ENCODE measurements at regions not wholly inside any gene's neighbourhood (a gene's known extent, or its start where the extent isn't known, plus 50 kb on each side); places are given as distances from the start of the nearest gene placed in this dataset.

DNA sequence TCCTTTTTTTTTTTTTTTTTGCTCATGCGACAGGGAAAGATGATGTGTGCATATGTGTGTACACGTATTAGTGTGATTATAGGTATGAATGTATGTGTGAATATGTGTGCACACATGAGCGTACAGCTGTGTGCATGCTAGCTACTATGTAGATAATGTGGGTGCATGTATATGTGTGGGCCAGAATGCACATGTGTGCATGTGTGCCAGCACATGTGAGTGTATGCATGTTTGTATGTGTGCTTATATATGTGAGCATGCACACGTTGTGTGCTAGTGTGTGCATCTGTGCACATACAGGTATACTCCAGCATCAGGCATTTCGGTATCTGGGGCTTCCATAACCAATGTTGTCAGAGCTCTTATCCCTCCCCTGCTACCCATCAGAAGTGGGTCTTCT, 541.1 kb downstream of the AACS start:
- no peak for DNase-seq (ENCODE audit: low read depth)
- TF ChIP-seq, protein P1, sequence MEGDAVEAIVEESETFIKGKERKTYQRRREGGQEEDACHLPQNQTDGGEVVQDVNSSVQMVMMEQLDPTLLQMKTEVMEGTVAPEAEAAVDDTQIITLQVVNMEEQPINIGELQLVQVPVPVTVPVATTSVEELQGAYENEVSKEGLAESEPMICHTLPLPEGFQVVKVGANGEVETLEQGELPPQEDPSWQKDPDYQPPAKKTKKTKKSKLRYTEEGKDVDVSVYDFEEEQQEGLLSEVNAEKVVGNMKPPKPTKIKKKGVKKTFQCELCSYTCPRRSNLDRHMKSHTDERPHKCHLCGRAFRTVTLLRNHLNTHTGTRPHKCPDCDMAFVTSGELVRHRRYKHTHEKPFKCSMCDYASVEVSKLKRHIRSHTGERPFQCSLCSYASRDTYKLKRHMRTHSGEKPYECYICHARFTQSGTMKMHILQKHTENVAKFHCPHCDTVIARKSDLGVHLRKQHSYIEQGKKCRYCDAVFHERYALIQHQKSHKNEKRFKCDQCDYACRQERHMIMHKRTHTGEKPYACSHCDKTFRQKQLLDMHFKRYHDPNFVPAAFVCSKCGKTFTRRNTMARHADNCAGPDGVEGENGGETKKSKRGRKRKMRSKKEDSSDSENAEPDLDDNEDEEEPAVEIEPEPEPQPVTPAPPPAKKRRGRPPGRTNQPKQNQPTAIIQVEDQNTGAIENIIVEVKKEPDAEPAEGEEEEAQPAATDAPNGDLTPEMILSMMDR (IDR thresholded peaks at IDR 0.05; ENCODE audit: insufficient read depth, low read depth, low read length, missing control alignments), result no peak
- no peak overlapping the region for H3K4me3 ChIP-seq (ENCODE audit: low read length)

DNA sequence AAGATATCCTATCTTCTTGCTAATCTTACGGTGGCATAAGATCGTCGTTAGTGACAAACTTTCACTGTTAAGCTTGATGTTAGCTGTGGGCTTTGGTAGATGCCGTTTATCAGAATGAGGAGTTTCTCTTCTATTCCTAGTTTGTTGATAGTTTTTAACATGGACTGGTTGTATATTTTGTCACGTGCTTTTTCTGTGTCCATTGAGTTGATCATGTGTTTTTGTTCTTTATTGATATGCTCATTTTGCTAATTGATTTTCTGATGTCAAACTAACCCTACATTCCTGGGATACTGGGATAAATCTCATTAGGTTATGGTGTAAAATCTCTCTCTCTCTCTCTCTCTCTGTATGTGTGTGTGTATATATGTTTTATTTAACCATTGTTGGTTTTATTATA, 545.1 kb downstream of the AACS start:
- TF ChIP-seq, protein P1 (IDR thresholded peaks at IDR 0.05; ENCODE audit: insufficient read depth, low read depth, low read length, missing control alignments), result no peak
- DNase-seq (ENCODE audit: low read depth), result no peak
- no peak overlapping the region for H3K4me3 ChIP-seq (ENCODE audit: low read length)

DNA sequence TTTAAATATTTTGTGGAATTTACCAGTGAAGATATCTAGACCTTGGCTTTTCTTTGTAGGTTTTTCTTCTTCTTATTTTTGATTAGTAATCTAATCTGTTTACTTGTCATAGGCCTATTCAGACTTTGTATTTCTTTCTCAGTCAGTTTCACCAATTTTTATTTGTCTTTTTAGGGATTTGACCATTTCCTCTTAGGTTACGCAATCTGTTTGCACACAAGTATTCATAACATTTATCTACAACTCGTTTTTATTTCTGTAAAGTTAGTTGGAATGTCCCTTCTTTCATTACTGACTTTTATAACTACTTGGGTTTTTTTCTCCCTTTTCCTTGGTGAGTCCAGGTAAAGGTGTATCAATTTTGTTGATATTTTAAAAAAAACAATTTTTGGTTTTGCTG, 545.7 kb downstream of the AACS start:
- TF ChIP-seq, protein P1 (IDR thresholded peaks at IDR 0.05; ENCODE audit: insufficient read depth, low read depth, low read length, missing control alignments), result no peak
- no peak overlapping the region for H3K4me3 ChIP-seq (ENCODE audit: low read length)
- no peak for DNase-seq (ENCODE audit: low read depth)

DNA sequence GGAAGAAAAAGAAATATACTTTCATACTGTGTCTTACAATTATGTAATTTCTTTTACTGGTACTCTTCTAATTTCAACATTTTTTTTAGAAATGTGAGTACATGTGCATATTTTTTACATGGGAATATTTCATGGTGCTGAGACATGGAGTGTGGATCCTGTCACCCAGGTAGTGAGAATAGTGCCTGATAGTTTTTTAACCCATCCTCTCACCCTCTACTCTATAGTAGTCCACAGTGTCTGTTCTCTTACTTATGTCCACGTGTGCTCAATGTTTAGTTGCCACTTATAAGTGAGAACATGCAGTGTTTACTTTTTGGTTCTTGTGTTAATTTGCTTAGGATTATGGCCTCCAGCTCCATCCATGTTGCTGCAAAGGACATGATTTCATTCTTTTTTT, 548.8 kb downstream of the AACS start:
- DNase-seq (ENCODE audit: low read depth), result no peak
- H3K4me3 ChIP-seq (ENCODE audit: low read length), result no peak overlapping the region
- TF ChIP-seq, protein P1 (IDR thresholded peaks at IDR 0.05; ENCODE audit: insufficient read depth, low read depth, low read length, missing control alignments), result no peak

DNA sequence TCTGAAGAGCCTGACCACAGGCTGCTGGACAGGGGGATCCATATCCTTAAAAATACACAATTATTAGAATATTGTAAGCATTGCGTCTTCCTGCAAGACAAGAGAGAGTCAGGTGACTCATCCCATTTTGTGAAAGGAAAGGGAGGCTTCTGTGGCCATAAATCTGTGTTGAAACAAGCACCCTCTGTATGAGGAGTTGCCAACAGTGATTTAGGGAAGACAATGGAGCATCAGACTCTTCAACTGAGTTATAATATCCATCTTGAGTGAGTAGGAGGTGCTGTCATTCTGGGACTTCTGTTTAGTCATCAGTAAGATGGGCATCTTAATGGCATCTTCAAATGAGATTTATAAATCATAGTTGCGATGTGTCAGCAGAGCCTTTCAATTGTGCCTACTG, 554.5 kb downstream of the AACS start:
- no peak for DNase-seq (ENCODE audit: low read depth)
- no peak overlapping the region for H3K4me3 ChIP-seq (ENCODE audit: low read length)
- TF ChIP-seq, protein P1 (IDR thresholded peaks at IDR 0.05; ENCODE audit: insufficient read depth, low read depth, low read length, missing control alignments), result no peak

DNA sequence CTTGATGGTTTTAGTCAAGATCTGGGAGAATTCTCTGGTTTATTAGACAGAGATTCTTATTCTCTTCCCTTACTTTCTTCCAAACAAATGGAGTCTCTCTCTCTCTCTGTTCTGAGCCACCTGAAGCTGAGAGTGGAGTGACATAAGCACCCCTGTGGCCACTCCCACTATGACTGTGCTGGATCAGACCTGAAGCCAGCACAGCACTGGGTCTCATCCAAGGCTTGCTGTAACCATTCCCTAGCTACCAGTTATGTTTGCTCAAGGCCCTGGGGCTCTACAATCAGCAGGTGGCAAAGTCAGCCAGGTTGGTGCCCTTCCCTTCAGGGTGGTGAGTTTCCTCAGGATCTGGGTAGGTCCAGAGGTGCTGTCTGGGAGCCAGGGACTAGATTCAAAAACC, 568.5 kb downstream of the AACS start:
- DNase-seq (ENCODE audit: low read depth), result peak; percentile 46
- TF ChIP-seq, protein P1 (IDR thresholded peaks at IDR 0.05; ENCODE audit: insufficient read depth, low read depth, low read length, missing control alignments), result no peak
- no peak overlapping the region for H3K4me3 ChIP-seq (ENCODE audit: low read length)

DNA sequence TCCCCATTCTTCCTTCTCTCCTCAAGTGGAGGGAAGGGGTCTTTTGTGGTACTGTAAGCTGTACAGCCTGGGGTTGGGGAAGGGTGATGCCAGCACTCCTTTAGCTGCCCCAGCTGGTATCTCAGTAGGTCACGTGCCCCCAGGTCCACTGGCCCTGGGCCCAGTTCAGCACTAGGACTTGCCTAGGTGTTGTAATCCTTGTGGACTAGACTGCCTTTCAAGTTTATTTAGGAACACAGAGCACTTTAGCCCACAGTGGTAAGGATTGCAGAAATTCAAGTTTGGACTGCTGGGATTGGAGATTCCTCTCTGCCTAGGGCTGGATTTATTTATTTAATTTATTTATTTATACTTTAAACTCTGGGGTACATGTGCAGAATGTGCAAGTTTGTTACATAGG, 569.6 kb downstream of the AACS start:
- H3K4me3 ChIP-seq (ENCODE audit: low read length), result no peak overlapping the region

More for the DNA sequence above, 569.6 kb downstream of the AACS start:
- TF ChIP-seq, protein P1 (IDR thresholded peaks at IDR 0.05; ENCODE audit: insufficient read depth, low read depth, low read length, missing control alignments), result no peak
- no peak for DNase-seq (ENCODE audit: low read depth)

Data from epithelial cell of esophagus (primary cell).